VCaP (cell line): ENCODE measurements at regions not wholly inside any gene's neighbourhood (a gene's known extent, or its start where the extent isn't known, plus 50 kb on each side); places are given as distances from the start of the nearest gene placed in this dataset.

Source experiments
- H3K27ac ChIP-seq: fragments of 450-650 bp; 2 replicates; pipeline ENCODE4 v1.5.1; 2017
- CTCF ChIP-seq: fragments of 450-650 bp; conservative IDR thresholded peaks from 2 replicates; pipeline ENCODE4 v1.5.1; 2017; ENCODE audit warnings: mild to moderate bottlenecking, moderate library complexity

- no peak for TF ChIP-seq CTCF
- H3K27ac ChIP-seq = no peak overlapping the region
Observed at GRCh38 chr5:158209219-158209908, 350.4 kb upstream of the CLINT1 start.

GRCh38 chr5:158207733-158208132 lies 348.8 kb upstream of the CLINT1 start:
- TF ChIP-seq CTCF = no peak
- H3K27ac ChIP-seq = no peak overlapping the region

GRCh38 chr5:158205992-158206391 lies 347.0 kb upstream of the CLINT1 start:
- no peak overlapping the region for H3K27ac ChIP-seq
- no peak for TF ChIP-seq CTCF

GRCh38 chr5:158203261-158203660 lies 344.3 kb upstream of the CLINT1 start:
- no peak for TF ChIP-seq CTCF
- H3K27ac ChIP-seq = no peak overlapping the region

- no peak for TF ChIP-seq CTCF
- no peak overlapping the region for H3K27ac ChIP-seq
Observed at GRCh38 chr5:158202801-158203200, 343.9 kb upstream of the CLINT1 start.

GRCh38 chr5:158200619-158201018 lies 341.7 kb upstream of the CLINT1 start:
- TF ChIP-seq CTCF = no peak

GRCh38 chr5:158198636-158199035 lies 339.7 kb upstream of the CLINT1 start:
- TF ChIP-seq CTCF = no peak
- H3K27ac ChIP-seq = no peak overlapping the region

More at GRCh38 chr5:158200619-158201018, 341.7 kb upstream of the CLINT1 start:
- no peak overlapping the region for H3K27ac ChIP-seq
